Testis (tissue), 2 donors: ENCODE measurements at regions not wholly inside any gene's neighbourhood (a gene's known extent, or its start where the extent isn't known, plus 50 kb on each side); places are given as distances from the start of the nearest gene placed in this dataset.

Source experiments
- POLR2A ChIP-seq: fragments of 450-650 bp; IDR thresholded peaks from one replicate; pipeline ENCODE4 v1.6.1; 2017; ENCODE audit warnings: antibody characterized with exemption, mild to moderate bottlenecking, moderate library complexity
- TF ChIP-seq, protein P1 (sequence below), 3 experiments: fragments of 450-650 bp in 2 of 3; fragments of 200-600 bp in 1 of 3; sonication (generic) in 1 of 3; IDR thresholded peaks; one replicate each; pipeline ENCODE4 v1.5.1; 2016 to 2019; ENCODE audit warnings: antibody characterized with exemption in 3 of 3, mild to moderate bottlenecking in 2 of 3, moderate library complexity in 1 of 3

- TF ChIP-seq, protein P1, sequence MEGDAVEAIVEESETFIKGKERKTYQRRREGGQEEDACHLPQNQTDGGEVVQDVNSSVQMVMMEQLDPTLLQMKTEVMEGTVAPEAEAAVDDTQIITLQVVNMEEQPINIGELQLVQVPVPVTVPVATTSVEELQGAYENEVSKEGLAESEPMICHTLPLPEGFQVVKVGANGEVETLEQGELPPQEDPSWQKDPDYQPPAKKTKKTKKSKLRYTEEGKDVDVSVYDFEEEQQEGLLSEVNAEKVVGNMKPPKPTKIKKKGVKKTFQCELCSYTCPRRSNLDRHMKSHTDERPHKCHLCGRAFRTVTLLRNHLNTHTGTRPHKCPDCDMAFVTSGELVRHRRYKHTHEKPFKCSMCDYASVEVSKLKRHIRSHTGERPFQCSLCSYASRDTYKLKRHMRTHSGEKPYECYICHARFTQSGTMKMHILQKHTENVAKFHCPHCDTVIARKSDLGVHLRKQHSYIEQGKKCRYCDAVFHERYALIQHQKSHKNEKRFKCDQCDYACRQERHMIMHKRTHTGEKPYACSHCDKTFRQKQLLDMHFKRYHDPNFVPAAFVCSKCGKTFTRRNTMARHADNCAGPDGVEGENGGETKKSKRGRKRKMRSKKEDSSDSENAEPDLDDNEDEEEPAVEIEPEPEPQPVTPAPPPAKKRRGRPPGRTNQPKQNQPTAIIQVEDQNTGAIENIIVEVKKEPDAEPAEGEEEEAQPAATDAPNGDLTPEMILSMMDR (IDR thresholded peaks at IDR 0.05), result no peak
- TF ChIP-seq POLR2A, result no peak
Measured at GRCh38 chr17:71470062-71470461, 650.8 kb upstream of the SOX9 start.
